ENCODE measurements at regions not wholly inside any gene's neighbourhood (a gene's known extent, or its start where the extent isn't known, plus 50 kb on each side); places are given as distances from the start of the nearest gene placed in this dataset.

- no peak for DNase-seq (ENCODE audit: low read depth)
These were observed 1329.9 kb upstream of the GOT2 start for GRCh38 chr16:60064026-60064425.

GRCh38 chr16:60061396-60061795 lies 1327.3 kb upstream of the GOT2 start:
- H3K36me3 ChIP-seq (ENCODE audit: control insufficient read depth, insufficient read depth, low read length), result no peaks in the 10 kb centered on the region
- DNase-seq (ENCODE audit: low read depth), result no peak
- H3K4me3 ChIP-seq (ENCODE audit: low read depth, low read length), result no peak overlapping the region
- TF ChIP-seq CTCF (IDR thresholded peaks at IDR 0.05; ENCODE audit: insufficient read depth, low read length, severe bottlenecking), result no peak
- FAIRE-seq, result no peak
- H3K27me3 ChIP-seq (ENCODE audit: control insufficient read depth, insufficient read depth, low read length), result no peaks in the 10 kb centered on the region

More at GRCh38 chr16:60064026-60064425, 1329.9 kb upstream of the GOT2 start:
- no peaks in the 10 kb centered on the region for H3K36me3 ChIP-seq (ENCODE audit: control insufficient read depth, insufficient read depth, low read length)
- no peak for FAIRE-seq
- no peak overlapping the region for H3K4me3 ChIP-seq (ENCODE audit: low read depth, low read length)
- no peak for TF ChIP-seq CTCF (IDR thresholded peaks at IDR 0.05; ENCODE audit: insufficient read depth, low read length, severe bottlenecking)
- no peaks in the 10 kb centered on the region for H3K27me3 ChIP-seq (ENCODE audit: control insufficient read depth, insufficient read depth, low read length)

- DNase-seq (ENCODE audit: low read depth) (no peak), FAIRE-seq (no peak)
- no peak for TF ChIP-seq CTCF (IDR thresholded peaks at IDR 0.05; ENCODE audit: insufficient read depth, low read length, severe bottlenecking)
- H3K4me3 ChIP-seq (ENCODE audit: low read depth, low read length), result no peak overlapping the region
- no peaks in the 10 kb centered on the region for H3K36me3 ChIP-seq (ENCODE audit: control insufficient read depth, insufficient read depth, low read length)
- H3K27me3 ChIP-seq (ENCODE audit: control insufficient read depth, insufficient read depth, low read length), result no peaks in the 10 kb centered on the region
These were observed 1326.6 kb upstream of the GOT2 start for GRCh38 chr16:60060731-60061130.

- DNase-seq (ENCODE audit: low read depth) (no peak), FAIRE-seq (no peak)
- Histone ChIP-seq H3K27me3 (ENCODE audit: control insufficient read depth, insufficient read depth, low read length) (no peaks in the 10 kb centered on the region), H3K36me3 (ENCODE audit: control insufficient read depth, insufficient read depth, low read length) (no peaks in the 10 kb centered on the region), H3K4me3 (ENCODE audit: low read depth, low read length) (no peak overlapping the region)
- TF ChIP-seq CTCF (IDR thresholded peaks at IDR 0.05; ENCODE audit: insufficient read depth, low read length, severe bottlenecking), result no peak
These were observed 1325.0 kb upstream of the GOT2 start for GRCh38 chr16:60059141-60059540.

GRCh38 chr16:60041671-60042070 lies 1307.6 kb upstream of the GOT2 start:
- no peaks in the 10 kb centered on the region for H3K36me3 ChIP-seq (ENCODE audit: control insufficient read depth, insufficient read depth, low read length)
- TF ChIP-seq CTCF (IDR thresholded peaks at IDR 0.05; ENCODE audit: insufficient read depth, low read length, severe bottlenecking), result no peak
- DNase-seq (ENCODE audit: low read depth) (peak; percentile 12), FAIRE-seq (no peak)
- no peaks in the 10 kb centered on the region for H3K27me3 ChIP-seq (ENCODE audit: control insufficient read depth, insufficient read depth, low read length)
- no peak overlapping the region for H3K4me3 ChIP-seq (ENCODE audit: low read depth, low read length)

GRCh38 chr16:60031740-60032139 lies 1297.6 kb upstream of the GOT2 start:
- no peak for FAIRE-seq
- Histone ChIP-seq H3K36me3 (ENCODE audit: control insufficient read depth, insufficient read depth, low read length) (no peaks in the 10 kb centered on the region), H3K27me3 (ENCODE audit: control insufficient read depth, insufficient read depth, low read length) (no peaks in the 10 kb centered on the region), H3K4me3 (ENCODE audit: low read depth, low read length) (no peak overlapping the region)
- no peak for TF ChIP-seq CTCF (IDR thresholded peaks at IDR 0.05; ENCODE audit: insufficient read depth, low read length, severe bottlenecking)
- DNase-seq (ENCODE audit: low read depth), result no peak

Data from bronchial epithelial cell (primary cell).